ENCODE measurements at regions not wholly inside any gene's neighbourhood (a gene's known extent, or its start where the extent isn't known, plus 50 kb on each side); places are given as distances from the start of the nearest gene placed in this dataset.

GRCh38 chr6:40219799-40220198 is 285.5 kb upstream of the MOCS1 start:
- Histone ChIP-seq H3K9ac (ENCODE audit: low read length) (no peak overlapping the region), H3K4me2 (ENCODE audit: low read depth, low read length, poor library complexity, severe bottlenecking) (no peak overlapping the region), H3K9me3 (ENCODE audit: low read length) (no peaks in the 10 kb centered on the region), H3K27me3 (ENCODE audit: low read length) (no peaks in the 10 kb centered on the region), H3K9me2 (replicated peaks; ENCODE audit: insufficient read depth, low read length) (no peaks in the 10 kb centered on the region), H3K4me3 (ENCODE audit: low read length) (no peak overlapping the region), H2AFZ (ENCODE audit: low read length) (no peak overlapping the region), H3K79me2 (ENCODE audit: low read length) (no peaks in the 10 kb centered on the region), H4K20me1 (ENCODE audit: insufficient read depth, low read depth, low read length) (no peaks in the 10 kb centered on the region), H3K36me3 (ENCODE audit: insufficient read depth, low read length) (no peaks in the 10 kb centered on the region), H3K4me1 (ENCODE audit: low read length) (no peaks in the 10 kb centered on the region), H3K27ac (ENCODE audit: low read length) (no peak overlapping the region)
- DNase-seq = no peak

DNA sequence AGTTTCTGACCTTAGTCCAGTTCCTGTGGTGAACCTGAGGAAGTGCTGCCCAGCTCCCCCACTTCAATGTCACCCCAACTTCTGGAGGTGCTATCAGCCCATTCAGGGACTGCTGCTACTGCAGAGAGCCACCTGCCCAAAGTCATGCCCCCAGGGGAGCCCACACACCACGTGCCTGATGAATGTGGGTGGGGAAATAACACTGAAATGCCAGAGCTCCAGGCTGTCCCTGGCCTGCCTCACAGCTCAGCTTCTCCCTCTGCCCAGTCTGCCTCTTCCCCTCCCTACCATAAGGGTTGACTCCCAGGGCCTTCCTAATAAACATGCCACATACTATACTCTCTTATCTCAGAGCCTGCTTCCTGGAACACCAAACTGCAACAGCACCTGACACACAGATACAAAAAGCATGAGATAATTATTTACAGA is 276.4 kb upstream of the MOCS1 start:
- Histone ChIP-seq H2AFZ (ENCODE audit: low read length) (no peak overlapping the region), H3K9me2 (replicated peaks; ENCODE audit: insufficient read depth, low read length) (no peaks in the 10 kb centered on the region), H3K27ac (ENCODE audit: low read length) (no peak overlapping the region), H3K27me3 (ENCODE audit: low read length) (no peaks in the 10 kb centered on the region), H3K79me2 (ENCODE audit: low read length) (no peaks in the 10 kb centered on the region), H3K36me3 (ENCODE audit: insufficient read depth, low read length) (no peaks in the 10 kb centered on the region), H3K9ac (ENCODE audit: low read length) (no peak overlapping the region), H3K4me3 (ENCODE audit: low read length) (no peak overlapping the region), H3K4me2 (ENCODE audit: low read depth, low read length, poor library complexity, severe bottlenecking) (no peak overlapping the region), H3K9me3 (ENCODE audit: low read length) (no peaks in the 10 kb centered on the region), H4K20me1 (ENCODE audit: insufficient read depth, low read depth, low read length) (no peaks in the 10 kb centered on the region), H3K4me1 (ENCODE audit: low read length) (peaks cover 4% of the 10 kb centered on the region)
- no peak for DNase-seq

- H3K79me2 ChIP-seq (ENCODE audit: low read length) = no peaks in the 10 kb centered on the region
- no peak overlapping the region for H3K9ac ChIP-seq (ENCODE audit: low read length)
- no peak overlapping the region for H3K27ac ChIP-seq (ENCODE audit: low read length)
- H4K20me1 ChIP-seq (ENCODE audit: insufficient read depth, low read depth, low read length) = no peaks in the 10 kb centered on the region
- peaks cover 5% of the 10 kb centered on the region; the same call in 1 of the 2 replicates for H3K9me3 ChIP-seq (ENCODE audit: low read length)
- peaks cover 4% of the 10 kb centered on the region for H3K4me1 ChIP-seq (ENCODE audit: low read length)
- H3K9me2 ChIP-seq (replicated peaks; ENCODE audit: insufficient read depth, low read length) = no peaks in the 10 kb centered on the region
- H3K4me2 ChIP-seq (ENCODE audit: low read depth, low read length, poor library complexity, severe bottlenecking) = no peak overlapping the region
- peaks cover 5% of the 10 kb centered on the region; the same call in 1 of the 2 replicates for H3K27me3 ChIP-seq (ENCODE audit: low read length)
- no peak overlapping the region for H2AFZ ChIP-seq (ENCODE audit: low read length)
- DNase-seq = no peak
- H3K4me3 ChIP-seq (ENCODE audit: low read length) = no peak overlapping the region
- no peaks in the 10 kb centered on the region for H3K36me3 ChIP-seq (ENCODE audit: insufficient read depth, low read length)
Observed at GRCh38 chr6:40205801-40206200, 271.5 kb upstream of the MOCS1 start.

GRCh38 chr6:40205004-40205403 is 270.7 kb upstream of the MOCS1 start:
- Histone ChIP-seq H3K79me2 (ENCODE audit: low read length) (no peaks in the 10 kb centered on the region), H3K36me3 (ENCODE audit: insufficient read depth, low read length) (no peaks in the 10 kb centered on the region), H3K4me3 (ENCODE audit: low read length) (no peak overlapping the region), H2AFZ (ENCODE audit: low read length) (no peak overlapping the region), H3K4me1 (ENCODE audit: low read length) (no peaks in the 10 kb centered on the region), H3K27me3 (ENCODE audit: low read length) (peaks cover 5% of the 10 kb centered on the region; the same call in 1 of the 2 replicates), H3K9me2 (replicated peaks; ENCODE audit: insufficient read depth, low read length) (no peaks in the 10 kb centered on the region), H3K4me2 (ENCODE audit: low read depth, low read length, poor library complexity, severe bottlenecking) (no peak overlapping the region), H3K27ac (ENCODE audit: low read length) (no peak overlapping the region), H3K9ac (ENCODE audit: low read length) (no peak overlapping the region), H4K20me1 (ENCODE audit: insufficient read depth, low read depth, low read length) (no peaks in the 10 kb centered on the region), H3K9me3 (ENCODE audit: low read length) (peaks cover 5% of the 10 kb centered on the region; the same call in 1 of the 2 replicates)
- no peak for DNase-seq

- Histone ChIP-seq H3K4me2 (ENCODE audit: low read depth, low read length, poor library complexity, severe bottlenecking) (no peak overlapping the region), H3K27ac (ENCODE audit: low read length) (no peak overlapping the region), H3K9me3 (ENCODE audit: low read length) (no peaks in the 10 kb centered on the region), H4K20me1 (ENCODE audit: insufficient read depth, low read depth, low read length) (no peaks in the 10 kb centered on the region), H3K4me1 (ENCODE audit: low read length) (no peaks in the 10 kb centered on the region), H2AFZ (ENCODE audit: low read length) (no peak overlapping the region), H3K9ac (ENCODE audit: low read length) (no peak overlapping the region), H3K4me3 (ENCODE audit: low read length) (no peak overlapping the region), H3K79me2 (ENCODE audit: low read length) (no peaks in the 10 kb centered on the region), H3K9me2 (replicated peaks; ENCODE audit: insufficient read depth, low read length) (no peaks in the 10 kb centered on the region), H3K36me3 (ENCODE audit: insufficient read depth, low read length) (no peaks in the 10 kb centered on the region), H3K27me3 (ENCODE audit: low read length) (no peaks in the 10 kb centered on the region)
- no peak for DNase-seq
Observed at GRCh38 chr6:40197371-40197770, 263.1 kb upstream of the MOCS1 start.

- Histone ChIP-seq H3K9ac (ENCODE audit: low read length) (no peak overlapping the region), H3K4me1 (ENCODE audit: low read length) (no peaks in the 10 kb centered on the region), H3K4me2 (ENCODE audit: low read depth, low read length, poor library complexity, severe bottlenecking) (no peak overlapping the region), H3K27me3 (ENCODE audit: low read length) (no peaks in the 10 kb centered on the region), H3K27ac (ENCODE audit: low read length) (no peak overlapping the region), H4K20me1 (ENCODE audit: insufficient read depth, low read depth, low read length) (no peaks in the 10 kb centered on the region), H3K79me2 (ENCODE audit: low read length) (no peaks in the 10 kb centered on the region), H2AFZ (ENCODE audit: low read length) (no peak overlapping the region), H3K9me3 (ENCODE audit: low read length) (no peaks in the 10 kb centered on the region), H3K9me2 (replicated peaks; ENCODE audit: insufficient read depth, low read length) (no peaks in the 10 kb centered on the region), H3K36me3 (ENCODE audit: insufficient read depth, low read length) (no peaks in the 10 kb centered on the region), H3K4me3 (ENCODE audit: low read length) (no peak overlapping the region)
- DNase-seq = no peak
Observed at GRCh38 chr6:40196135-40196518, 261.9 kb upstream of the MOCS1 start.

DNA sequence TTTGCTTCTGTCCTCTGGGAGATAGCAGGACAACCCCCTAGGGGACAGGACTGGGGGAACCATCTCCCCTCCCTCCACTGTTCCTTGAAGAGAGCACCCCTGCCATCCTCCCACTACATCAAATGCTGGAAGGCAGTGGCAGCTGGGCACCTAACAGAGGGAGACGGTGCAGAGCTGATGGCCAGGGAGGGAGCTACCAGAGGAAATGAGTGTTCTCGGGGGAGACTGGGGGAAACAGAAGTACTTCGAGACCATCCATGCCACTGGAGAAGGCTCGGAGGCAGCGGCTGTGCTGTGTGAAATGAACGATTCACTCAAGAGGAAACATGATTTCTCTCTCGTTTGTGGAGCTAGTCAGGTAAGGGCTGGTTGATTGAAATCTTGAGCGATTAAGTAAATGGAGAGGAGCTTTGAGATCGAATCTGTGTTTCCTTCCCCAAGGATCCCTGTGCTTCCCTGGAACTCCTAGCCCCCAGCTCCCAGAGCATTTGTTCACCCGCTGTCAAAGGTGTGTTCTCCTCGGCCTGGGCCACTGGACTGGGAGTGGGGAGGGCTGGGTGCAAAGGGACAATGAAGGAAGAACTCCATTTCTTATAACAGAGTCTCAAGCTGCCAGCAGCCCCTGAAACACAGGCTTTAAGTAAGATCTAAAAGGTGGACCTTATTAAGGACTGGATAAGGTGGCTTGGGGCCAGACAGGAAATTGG is 261.3 kb upstream of the MOCS1 start:
- H3K27ac ChIP-seq (ENCODE audit: low read length) = no peak overlapping the region
- no peak overlapping the region for H3K9ac ChIP-seq (ENCODE audit: low read length)
- no peak for DNase-seq
- no peaks in the 10 kb centered on the region for H3K4me1 ChIP-seq (ENCODE audit: low read length)
- H4K20me1 ChIP-seq (ENCODE audit: insufficient read depth, low read depth, low read length) = no peaks in the 10 kb centered on the region
- H3K9me2 ChIP-seq (replicated peaks; ENCODE audit: insufficient read depth, low read length) = no peaks in the 10 kb centered on the region
- no peaks in the 10 kb centered on the region for H3K9me3 ChIP-seq (ENCODE audit: low read length)
- no peaks in the 10 kb centered on the region for H3K36me3 ChIP-seq (ENCODE audit: insufficient read depth, low read length)
- no peaks in the 10 kb centered on the region for H3K27me3 ChIP-seq (ENCODE audit: low read length)
- no peak overlapping the region for H3K4me3 ChIP-seq (ENCODE audit: low read length)
- no peaks in the 10 kb centered on the region for H3K79me2 ChIP-seq (ENCODE audit: low read length)
- no peak overlapping the region for H2AFZ ChIP-seq (ENCODE audit: low read length)
- H3K4me2 ChIP-seq (ENCODE audit: low read depth, low read length, poor library complexity, severe bottlenecking) = no peak overlapping the region

GRCh38 chr6:40194447-40195170 is 260.3 kb upstream of the MOCS1 start:
- H3K27ac ChIP-seq (ENCODE audit: low read length) = no peak overlapping the region
- no peak for DNase-seq
- H3K79me2 ChIP-seq (ENCODE audit: low read length) = no peaks in the 10 kb centered on the region
- no peak overlapping the region for H2AFZ ChIP-seq (ENCODE audit: low read length)
- H3K27me3 ChIP-seq (ENCODE audit: low read length) = no peaks in the 10 kb centered on the region
- H3K9me2 ChIP-seq (replicated peaks; ENCODE audit: insufficient read depth, low read length) = no peaks in the 10 kb centered on the region
- H3K4me3 ChIP-seq (ENCODE audit: low read length) = no peak overlapping the region
- H3K36me3 ChIP-seq (ENCODE audit: insufficient read depth, low read length) = no peaks in the 10 kb centered on the region
- H3K9ac ChIP-seq (ENCODE audit: low read length) = no peak overlapping the region
- H3K4me2 ChIP-seq (ENCODE audit: low read depth, low read length, poor library complexity, severe bottlenecking) = no peak overlapping the region
- no peaks in the 10 kb centered on the region for H3K4me1 ChIP-seq (ENCODE audit: low read length)
- no peaks in the 10 kb centered on the region for H3K9me3 ChIP-seq (ENCODE audit: low read length)
- no peaks in the 10 kb centered on the region for H4K20me1 ChIP-seq (ENCODE audit: insufficient read depth, low read depth, low read length)
